ENCODE measurements at regions not wholly inside any gene's neighbourhood (a gene's known extent, or its start where the extent isn't known, plus 50 kb on each side); places are given as distances from the start of the nearest gene placed in this dataset.

- H3K9me3 Mint-ChIP-seq (ENCODE audit: unreplicated experiment) = no peaks in the 10 kb centered on the region
- no peak overlapping the region for H3K27ac Mint-ChIP-seq (ENCODE audit: low read depth, unreplicated experiment)
- H3K27me3 Mint-ChIP-seq (ENCODE audit: insufficient read depth, unreplicated experiment) = no peaks in the 10 kb centered on the region
- no TSS peak for BruUV-seq (replicated peaks)
- TF ChIP-seq CTCF (IDR thresholded peaks at IDR 0.05; ENCODE audit: unreplicated experiment) = no peak
- DNase-seq (ENCODE audit: unreplicated experiment) = no peak
- intact Hi-C loops (cut with micrococcal nuclease) = no loop called here
- H3K4me1 Mint-ChIP-seq (ENCODE audit: insufficient read depth, unreplicated experiment) = no peaks in the 10 kb centered on the region
- ChIA-PET POLR2A (no interaction called here), CTCF (no interaction called here)
- no peaks in the 10 kb centered on the region for H3K36me3 Mint-ChIP-seq (ENCODE audit: insufficient read depth, unreplicated experiment)
- H3K4me3 Mint-ChIP-seq (ENCODE audit: unreplicated experiment) = no peak overlapping the region
Measured at GRCh38 chr2:66693076-66693965, 258.4 kb downstream of the MEIS1 start.

GRCh38 chr2:66694087-66694860 is 259.3 kb downstream of the MEIS1 start:
- no TSS peak for BruUV-seq (replicated peaks)
- H3K4me1 Mint-ChIP-seq (ENCODE audit: insufficient read depth, unreplicated experiment) = no peaks in the 10 kb centered on the region
- CTCF ChIA-PET = interaction anchor here (0.6 kb wide), 1 partner anchor 145 kb away, joined by 3 read pairs; no protein-coding TSS in a partner anchor
- POLR2A ChIA-PET = no interaction called here
- H3K4me3 Mint-ChIP-seq (ENCODE audit: unreplicated experiment) = no peak overlapping the region
- no peaks in the 10 kb centered on the region for H3K27me3 Mint-ChIP-seq (ENCODE audit: insufficient read depth, unreplicated experiment)
- intact Hi-C loops (cut with micrococcal nuclease) = no loop called here
- no peak for TF ChIP-seq CTCF (IDR thresholded peaks at IDR 0.05; ENCODE audit: unreplicated experiment)
- H3K9me3 Mint-ChIP-seq (ENCODE audit: unreplicated experiment) = no peaks in the 10 kb centered on the region
- no peak for DNase-seq (ENCODE audit: unreplicated experiment)
- no peak overlapping the region for H3K27ac Mint-ChIP-seq (ENCODE audit: low read depth, unreplicated experiment)
- no peaks in the 10 kb centered on the region for H3K36me3 Mint-ChIP-seq (ENCODE audit: insufficient read depth, unreplicated experiment)

GRCh38 chr2:66695226-66695735 is 260.4 kb downstream of the MEIS1 start:
- H3K36me3 Mint-ChIP-seq (ENCODE audit: insufficient read depth, unreplicated experiment) = no peaks in the 10 kb centered on the region
- ChIA-PET CTCF (no interaction called here), POLR2A (interaction anchor here (0.7 kb wide), 1 partner anchor 10 kb away, joined by 4 read pairs; no protein-coding TSS in a partner anchor)
- intact Hi-C loops (cut with micrococcal nuclease) = no loop called here
- no peak overlapping the region for H3K4me3 Mint-ChIP-seq (ENCODE audit: unreplicated experiment)
- no peak overlapping the region for H3K27ac Mint-ChIP-seq (ENCODE audit: low read depth, unreplicated experiment)
- no peak for TF ChIP-seq CTCF (IDR thresholded peaks at IDR 0.05; ENCODE audit: unreplicated experiment)
- no peaks in the 10 kb centered on the region for H3K4me1 Mint-ChIP-seq (ENCODE audit: insufficient read depth, unreplicated experiment)
- no peaks in the 10 kb centered on the region for H3K9me3 Mint-ChIP-seq (ENCODE audit: unreplicated experiment)
- DNase-seq (ENCODE audit: unreplicated experiment) = no peak
- BruUV-seq (replicated peaks) = no TSS peak
- H3K27me3 Mint-ChIP-seq (ENCODE audit: insufficient read depth, unreplicated experiment) = no peaks in the 10 kb centered on the region

GRCh38 chr2:66696374-66696773 is 261.4 kb downstream of the MEIS1 start:
- no peak overlapping the region for H3K4me3 Mint-ChIP-seq (ENCODE audit: unreplicated experiment)
- CTCF ChIA-PET = no interaction called here
- BruUV-seq (replicated peaks) = no TSS peak
- H3K36me3 Mint-ChIP-seq (ENCODE audit: insufficient read depth, unreplicated experiment) = no peaks in the 10 kb centered on the region
- H3K9me3 Mint-ChIP-seq (ENCODE audit: unreplicated experiment) = no peaks in the 10 kb centered on the region
- TF ChIP-seq CTCF (IDR thresholded peaks at IDR 0.05; ENCODE audit: unreplicated experiment) = no peak
- no peak overlapping the region for H3K27ac Mint-ChIP-seq (ENCODE audit: low read depth, unreplicated experiment)
- POLR2A ChIA-PET = interaction anchor here (0.7 kb wide), 1 partner anchor 222 kb away, joined by 3 read pairs; no protein-coding TSS in a partner anchor
- H3K4me1 Mint-ChIP-seq (ENCODE audit: insufficient read depth, unreplicated experiment) = no peaks in the 10 kb centered on the region
- intact Hi-C loops (cut with micrococcal nuclease) = no loop called here
- H3K27me3 Mint-ChIP-seq (ENCODE audit: insufficient read depth, unreplicated experiment) = no peaks in the 10 kb centered on the region
- DNase-seq (ENCODE audit: unreplicated experiment) = no peak

All from MCF 10A (cell line).